ENCODE measurements at regions not wholly inside any gene's neighbourhood (a gene's known extent, or its start where the extent isn't known, plus 50 kb on each side); places are given as distances from the start of the nearest gene placed in this dataset.

- TF ChIP-seq CTCF (optimal IDR thresholded peaks at IDR 0.05 in 1 of 3, IDR thresholded peaks at IDR 0.05 in 1 of 3, conservative IDR thresholded peaks at IDR 0.05 in 1 of 3; ENCODE audit: extremely low read depth in 1 of 3, insufficient read depth in 2 of 3, low read length in 3 of 3) (no peak), EZH2 (IDR thresholded peaks at IDR 0.05; ENCODE audit: low read length) (no peak)
Observed at GRCh38 chrX:122626871-122627270, 557.2 kb upstream of the GRIA3 start.

Data from keratinocyte (primary cell).